ENCODE measurements at regions not wholly inside any gene's neighbourhood (a gene's known extent, or its start where the extent isn't known, plus 50 kb on each side); places are given as distances from the start of the nearest gene placed in this dataset.
"Not testable (repeated sequence)": the region's sequence is repeated elsewhere in the genome, so short reads cannot be mapped to it uniquely, and the experiment has no call there.

GRCh38 chr11:135001065-135001464, 589.0 kb upstream of the B3GAT1 start:
- TF ChIP-seq CTCF, POLR2A (IDR thresholded peaks at IDR 0.05): not testable (repeated sequence)

Data from uterus (tissue), 2 donors.